Testis (tissue), 2 donors: ENCODE measurements at regions not wholly inside any gene's neighbourhood (a gene's known extent, or its start where the extent isn't known, plus 50 kb on each side); places are given as distances from the start of the nearest gene placed in this dataset.

Experiments used
- CTCF ChIP-seq, 3 experiments: fragments of 450-650 bp in 2 of 3; fragments of 200-600 bp in 1 of 3; sonication (generic) in 1 of 3; IDR thresholded peaks; one replicate each; pipeline ENCODE4 v1.5.1; 2016 to 2019; ENCODE audit warnings: antibody characterized with exemption in 3 of 3, mild to moderate bottlenecking in 2 of 3, moderate library complexity in 1 of 3
- POLR2A ChIP-seq: fragments of 450-650 bp; IDR thresholded peaks from one replicate; pipeline ENCODE4 v1.6.1; 2017; ENCODE audit warnings: antibody characterized with exemption, mild to moderate bottlenecking, moderate library complexity

GRCh38 chrX:45681891-45682290 is 481.2 kb upstream of the DIPK2B start:
- TF ChIP-seq CTCF (IDR thresholded peaks at IDR 0.05): no peak
- TF ChIP-seq POLR2A: no peak
